Neural progenitor cell (in vitro differentiated cells): ENCODE measurements at regions not wholly inside any gene's neighbourhood (a gene's known extent, or its start where the extent isn't known, plus 50 kb on each side); places are given as distances from the start of the nearest gene placed in this dataset.

ENCODE experiments used
- DNase-seq: peaks from one replicate; pipeline ENCODE4 v3.0.0-alpha.2; 2016; ENCODE audit warnings: low spot score
- H2AFZ ChIP-seq: fragments of 200-600 bp; sonication (generic); replicated peaks from 2 replicates; pipeline ENCODE4 v1.6.1; 2016; ENCODE audit warnings: antibody characterized with exemption
- H3F3A ChIP-seq: fragments of 200-600 bp; sonication (generic); 2 replicates; pipeline ENCODE4 v1.6.1; 2016; ENCODE audit warnings: antibody characterized with exemption, low read depth
- H3K27ac ChIP-seq: fragments of 200-600 bp; sonication (generic); 2 replicates; pipeline ENCODE4 v1.5.1; 2016; ENCODE audit warnings: mild to moderate bottlenecking
- H3K27me3 ChIP-seq: fragments of 200-600 bp; sonication (generic); 2 replicates; pipeline ENCODE4 v1.6.1; 2016; ENCODE audit warnings: mild to moderate bottlenecking, moderate library complexity
- H3K36me3 ChIP-seq: fragments of 200-600 bp; sonication (generic); 2 replicates; pipeline ENCODE4 v1.5.1; 2016
- H3K4me1 ChIP-seq: fragments of 200-600 bp; sonication (generic); 2 replicates; pipeline ENCODE4 v1.6.1; 2016; ENCODE audit warnings: mixed run types
- H3K4me2 ChIP-seq: fragments of 200-600 bp; sonication (generic); 2 replicates; pipeline ENCODE4 v1.6.1; 2016
- H3K4me3 ChIP-seq: fragments of 200-600 bp; sonication (generic); 2 replicates; pipeline ENCODE4 v1.5.1; 2016
- H3K79me2 ChIP-seq: fragments of 200-600 bp; sonication (generic); 2 replicates; pipeline ENCODE4 v1.6.1; 2016; ENCODE audit warnings: low read depth
- H3K9ac ChIP-seq: fragments of 200-600 bp; sonication (generic); 2 replicates; pipeline ENCODE4 v1.6.1; 2016
- H3K9me3 ChIP-seq: fragments of 200-600 bp; sonication (generic); 2 replicates; pipeline ENCODE4 v1.5.1; 2016; ENCODE audit warnings: low read depth
- H4K20me1 ChIP-seq: fragments of 200-600 bp; sonication (generic); 2 replicates; pipeline ENCODE4 v1.6.1; 2016; ENCODE audit warnings: low read depth
- H3K27ac Mint-ChIP-seq: 3 replicates; pipeline ENCODE4 v1.8.0; 2021; ENCODE audit warnings: mixed read lengths
- H3K27me3 Mint-ChIP-seq: 2 replicates; pipeline ENCODE4 v1.8.0; 2022; ENCODE audit warnings: low read depth, mild to moderate bottlenecking, inconsistent platforms, moderate library complexity, mixed read lengths; ENCODE audit not compliant: insufficient read depth
- H3K36me3 Mint-ChIP-seq: 3 replicates; pipeline ENCODE4 v1.8.0; 2021; ENCODE audit warnings: mixed read lengths
- H3K4me1 Mint-ChIP-seq: 3 replicates; pipeline ENCODE4 v1.8.0; 2021; ENCODE audit warnings: mixed read lengths
- H3K4me3 Mint-ChIP-seq: 3 replicates; pipeline ENCODE4 v1.8.0; 2021; ENCODE audit warnings: mild to moderate bottlenecking, moderate library complexity, mixed read lengths
- H3K9me3 Mint-ChIP-seq: 3 replicates; pipeline ENCODE4 v1.8.0; 2020; ENCODE audit warnings: mixed read lengths
- CTCF ChIP-seq: fragments of 200-600 bp; sonication (generic); IDR thresholded peaks from 2 replicates; pipeline ENCODE4 v1.5.1; 2017; ENCODE audit warnings: antibody characterized with exemption, mild to moderate bottlenecking
- EZH2 ChIP-seq: fragments of 200-600 bp; sonication (generic); IDR thresholded peaks from 2 replicates; pipeline ENCODE4 v1.6.1; 2017; ENCODE audit warnings: antibody characterized with exemption, mild to moderate bottlenecking, moderate library complexity
- EZH2phosphoT487 ChIP-seq: fragments of 200-600 bp; sonication (generic); IDR thresholded peaks from 2 replicates; pipeline ENCODE4 v1.6.1; 2017; ENCODE audit warnings: antibody characterized with exemption

GRCh38 chr10:130301021-130301892, 165.1 kb downstream of the GLRX3 start:
- H3K36me3 ChIP-seq: no peaks in the 10 kb centered on the region
- H3K4me3 Mint-ChIP-seq: no peak overlapping the region
- H3K36me3 Mint-ChIP-seq: peaks cover 8% of the 10 kb centered on the region
- no peaks in the 10 kb centered on the region for H3K4me1 ChIP-seq
- H3K79me2 ChIP-seq: no peaks in the 10 kb centered on the region
- peaks cover 18% of the 10 kb centered on the region for H3K9me3 ChIP-seq
- H3K4me1 Mint-ChIP-seq: no peaks in the 10 kb centered on the region
- no peaks in the 10 kb centered on the region for H3K27me3 ChIP-seq
- no peaks in the 10 kb centered on the region for H4K20me1 ChIP-seq
- no peak overlapping the region for H3K4me2 ChIP-seq
- no peak overlapping the region for H3K4me3 ChIP-seq
- TF ChIP-seq EZH2: no peak
- TF ChIP-seq EZH2phosphoT487: no peak
- TF ChIP-seq CTCF: no peak
- no peak overlapping the region for H3K27ac ChIP-seq
- peaks cover 55% of the 10 kb centered on the region for H3K9me3 Mint-ChIP-seq
- H3F3A ChIP-seq: no peaks in the 10 kb centered on the region
- no peak overlapping the region for H2AFZ ChIP-seq
- peaks cover 2% of the 10 kb centered on the region for H3K27me3 Mint-ChIP-seq
- H3K27ac Mint-ChIP-seq: no peak overlapping the region
- no peak for DNase-seq
- no peak overlapping the region for H3K9ac ChIP-seq

- Histone ChIP-seq H3K79me2 (no peaks in the 10 kb centered on the region), H3K4me1 (no peaks in the 10 kb centered on the region), H2AFZ (no peak overlapping the region), H3K36me3 (no peaks in the 10 kb centered on the region), H3K4me2 (no peak overlapping the region), H3F3A (no peaks in the 10 kb centered on the region), H3K27me3 (no peaks in the 10 kb centered on the region), H4K20me1 (no peaks in the 10 kb centered on the region), H3K9me3 (no peaks in the 10 kb centered on the region), H3K4me3 (no peak overlapping the region), H3K9ac (no peak overlapping the region), H3K27ac (no peak overlapping the region)
- no peak overlapping the region for H3K4me3 Mint-ChIP-seq
- no peaks in the 10 kb centered on the region for H3K4me1 Mint-ChIP-seq
- H3K27me3 Mint-ChIP-seq: peaks cover 2% of the 10 kb centered on the region
- H3K9me3 Mint-ChIP-seq: peaks cover 14% of the 10 kb centered on the region
- H3K36me3 Mint-ChIP-seq: no peaks in the 10 kb centered on the region
- DNase-seq: no peak
- no peak overlapping the region for H3K27ac Mint-ChIP-seq
- no peak for TF ChIP-seq CTCF
- TF ChIP-seq EZH2: no peak
- no peak for TF ChIP-seq EZH2phosphoT487
Measured at GRCh38 chr10:130326954-130327353, 190.8 kb downstream of the GLRX3 start.

GRCh38 chr10:130329792-130330191, 193.6 kb downstream of the GLRX3 start:
- Histone ChIP-seq H3K27ac (no peak overlapping the region), H3K4me3 (no peak overlapping the region), H3K9me3 (no peaks in the 10 kb centered on the region), H3K27me3 (no peaks in the 10 kb centered on the region), H3K4me2 (no peak overlapping the region), H3K9ac (no peak overlapping the region), H4K20me1 (no peaks in the 10 kb centered on the region), H3F3A (no peaks in the 10 kb centered on the region), H3K79me2 (no peaks in the 10 kb centered on the region), H3K4me1 (no peaks in the 10 kb centered on the region), H2AFZ (no peak overlapping the region), H3K36me3 (no peaks in the 10 kb centered on the region)
- Mint-ChIP-seq H3K27ac (no peak overlapping the region), H3K27me3 (peaks cover 4% of the 10 kb centered on the region), H3K36me3 (no peaks in the 10 kb centered on the region), H3K4me3 (no peak overlapping the region), H3K9me3 (peaks cover 14% of the 10 kb centered on the region), H3K4me1 (no peaks in the 10 kb centered on the region)
- no peak for DNase-seq
- TF ChIP-seq EZH2phosphoT487 (no peak), EZH2 (no peak), CTCF (no peak)
